ENCODE measurements at regions not wholly inside any gene's neighbourhood (a gene's known extent, or its start where the extent isn't known, plus 50 kb on each side); places are given as distances from the start of the nearest gene placed in this dataset.
"Not testable (repeated sequence)": the region's sequence is repeated elsewhere in the genome, so short reads cannot be mapped to it uniquely, and the experiment has no call there.

GRCh38 chr7:91571601-91572000 is 307.4 kb downstream of the FZD1 start:
- Histone ChIP-seq H3F3A (ENCODE audit: insufficient read depth, low read length) (no peaks in the 10 kb centered on the region), H3K4me3 (ENCODE audit: low read depth, low read length, poor library complexity, severe bottlenecking) (no peak overlapping the region), H3K79me2 (ENCODE audit: insufficient read depth, low read length) (no peaks in the 10 kb centered on the region), H3K9ac (ENCODE audit: low read length) (no peak overlapping the region), H3K9me2 (ENCODE audit: low read depth, low read length) (no peaks in the 10 kb centered on the region), H3K27me3 (ENCODE audit: insufficient read depth, low read length) (no peaks in the 10 kb centered on the region), H3K4me1 (ENCODE audit: insufficient read depth, low read length, severe bottlenecking) (no peaks in the 10 kb centered on the region), H2AFZ (ENCODE audit: low read length) (no peak overlapping the region), H4K20me1 (ENCODE audit: insufficient read depth, low read length) (no peaks in the 10 kb centered on the region), H3K9me3 (ENCODE audit: low read length) (no peaks in the 10 kb centered on the region), H3K36me3 (ENCODE audit: insufficient read depth, low read length) (no peaks in the 10 kb centered on the region), H3K4me2 (ENCODE audit: low read length) (no peak overlapping the region), H3K27ac (ENCODE audit: low read depth, low read length, poor library complexity, severe bottlenecking) (no peak overlapping the region)
- no peak for TF ChIP-seq EZH2 (IDR thresholded peaks at IDR 0.05; ENCODE audit: borderline replicate concordance, low read length)
- TF ChIP-seq CTCF (IDR thresholded peaks at IDR 0.05; ENCODE audit: low read length): no peak

- Histone ChIP-seq H3K9me3 (ENCODE audit: low read length) (no peaks in the 10 kb centered on the region), H3K79me2 (ENCODE audit: insufficient read depth, low read length) (no peaks in the 10 kb centered on the region), H3K4me3 (ENCODE audit: low read depth, low read length, poor library complexity, severe bottlenecking) (no peak overlapping the region), H3K36me3 (ENCODE audit: insufficient read depth, low read length) (no peaks in the 10 kb centered on the region), H3K9ac (ENCODE audit: low read length) (no peak overlapping the region), H3K27ac (ENCODE audit: low read depth, low read length, poor library complexity, severe bottlenecking) (no peak overlapping the region), H3K4me2 (ENCODE audit: low read length) (no peak overlapping the region), H4K20me1 (ENCODE audit: insufficient read depth, low read length) (no peaks in the 10 kb centered on the region), H3F3A (ENCODE audit: insufficient read depth, low read length) (no peaks in the 10 kb centered on the region), H3K4me1 (ENCODE audit: insufficient read depth, low read length, severe bottlenecking) (no peaks in the 10 kb centered on the region), H2AFZ (ENCODE audit: low read length) (no peak overlapping the region), H3K27me3 (ENCODE audit: insufficient read depth, low read length) (no peaks in the 10 kb centered on the region), H3K9me2 (ENCODE audit: low read depth, low read length) (no peaks in the 10 kb centered on the region)
- TF ChIP-seq CTCF (IDR thresholded peaks at IDR 0.05; ENCODE audit: low read length) (no peak), EZH2 (IDR thresholded peaks at IDR 0.05; ENCODE audit: borderline replicate concordance, low read length) (no peak)
These were observed 307.1 kb downstream of the MTERF1 start for GRCh38 chr7:91573405-91573804.

GRCh38 chr7:91576459-91576858 is 304.0 kb downstream of the MTERF1 start:
- not testable (repeated sequence) for H4K20me1 ChIP-seq (ENCODE audit: insufficient read depth, low read length); H3K4me3 ChIP-seq (ENCODE audit: low read depth, low read length, poor library complexity, severe bottlenecking); H3K9me2 ChIP-seq (ENCODE audit: low read depth, low read length); H3K27ac ChIP-seq (ENCODE audit: low read depth, low read length, poor library complexity, severe bottlenecking); H3K9ac ChIP-seq (ENCODE audit: low read length); H3K9me3 ChIP-seq (ENCODE audit: low read length); H3K79me2 ChIP-seq (ENCODE audit: insufficient read depth, low read length); H3K36me3 ChIP-seq (ENCODE audit: insufficient read depth, low read length); H2AFZ ChIP-seq (ENCODE audit: low read length); H3K27me3 ChIP-seq (ENCODE audit: insufficient read depth, low read length); H3F3A ChIP-seq (ENCODE audit: insufficient read depth, low read length); H3K4me2 ChIP-seq (ENCODE audit: low read length)
- H3K4me1 ChIP-seq (ENCODE audit: insufficient read depth, low read length, severe bottlenecking): peaks cover 16% of the 10 kb centered on the region

- no peaks in the 10 kb centered on the region for H3K79me2 ChIP-seq (ENCODE audit: insufficient read depth, low read length)
- H3K9me3 ChIP-seq (ENCODE audit: low read length): no peaks in the 10 kb centered on the region
- H2AFZ ChIP-seq (ENCODE audit: low read length): no peak overlapping the region
- peak overlapping the region; percentile 1; the same call in 1 of the 2 replicates for H3K4me2 ChIP-seq (ENCODE audit: low read length)
- no peak for TF ChIP-seq CTCF (IDR thresholded peaks at IDR 0.05; ENCODE audit: low read length)
- TF ChIP-seq EZH2 (IDR thresholded peaks at IDR 0.05; ENCODE audit: borderline replicate concordance, low read length): no peak
- peak overlapping the region; percentile 13 for H3K27ac ChIP-seq (ENCODE audit: low read depth, low read length, poor library complexity, severe bottlenecking)
- H3K9ac ChIP-seq (ENCODE audit: low read length): no peak overlapping the region
- H3K36me3 ChIP-seq (ENCODE audit: insufficient read depth, low read length): no peaks in the 10 kb centered on the region
- no peaks in the 10 kb centered on the region for H3K27me3 ChIP-seq (ENCODE audit: insufficient read depth, low read length)
- H3K9me2 ChIP-seq (ENCODE audit: low read depth, low read length): no peaks in the 10 kb centered on the region
- H3K4me1 ChIP-seq (ENCODE audit: insufficient read depth, low read length, severe bottlenecking): peaks cover 16% of the 10 kb centered on the region
- H3K4me3 ChIP-seq (ENCODE audit: low read depth, low read length, poor library complexity, severe bottlenecking): peak overlapping the region; percentile 10
- no peaks in the 10 kb centered on the region for H3F3A ChIP-seq (ENCODE audit: insufficient read depth, low read length)
- H4K20me1 ChIP-seq (ENCODE audit: insufficient read depth, low read length): no peaks in the 10 kb centered on the region
These were observed 300.7 kb downstream of the MTERF1 start for GRCh38 chr7:91579837-91580236.

Measured in OCI-LY1 (cell line).